Colon (tissue), 2 donors: ENCODE measurements at regions not wholly inside any gene's neighbourhood (a gene's known extent, or its start where the extent isn't known, plus 50 kb on each side); places are given as distances from the start of the nearest gene placed in this dataset.
"Not testable (repeated sequence)": the region's sequence is repeated elsewhere in the genome, so short reads cannot be mapped to it uniquely, and the experiment has no call there.

Source experiments
- FAIRE-seq: peaks from 2 replicates; lab custom pipeline; 2012; peaks lifted over from hg19 to GRCh38; lab: Jason Lieb, UNC
- donor health status: control.
- donor health status: control.

GRCh38 chr15:35992791-35993190 is 446.8 kb upstream of the DPH6 start:
- no peak for FAIRE-seq

GRCh38 chr15:35993196-35993595 is 447.2 kb upstream of the DPH6 start:
- no peak for FAIRE-seq

GRCh38 chr15:35994876-35995275 is 448.9 kb upstream of the DPH6 start:
- no peak for FAIRE-seq

GRCh38 chr15:35998663-35999602 is 453.0 kb upstream of the DPH6 start:
- FAIRE-seq, result no peak

- FAIRE-seq, result no peak
Measured at GRCh38 chr15:36004891-36005490, 459.0 kb upstream of the DPH6 start.

GRCh38 chr15:36005542-36005941 is 459.6 kb upstream of the DPH6 start:
- no peak for FAIRE-seq

- FAIRE-seq, result no peak
Measured at GRCh38 chr15:36007699-36008098, 461.7 kb upstream of the DPH6 start.

GRCh38 chr15:36008719-36009118 is 462.8 kb upstream of the DPH6 start:
- FAIRE-seq, result no peak

GRCh38 chr15:36024031-36024688 is 478.2 kb upstream of the DPH6 start:
- no peak for FAIRE-seq

- no peak for FAIRE-seq
Measured at GRCh38 chr15:36026627-36027283, 480.8 kb upstream of the DPH6 start.

- no peak for FAIRE-seq
Measured at GRCh38 chr15:36029606-36030210, 483.7 kb upstream of the DPH6 start.

- FAIRE-seq, result no peak
Measured at GRCh38 chr15:36039996-36040572, 494.1 kb upstream of the DPH6 start.

- not testable (repeated sequence) for FAIRE-seq
Measured at GRCh38 chr15:36047018-36047716, 501.2 kb upstream of the DPH6 start.

- no peak for FAIRE-seq
Measured at GRCh38 chr15:36050899-36051298, 504.9 kb upstream of the DPH6 start.

- FAIRE-seq, result not testable (repeated sequence)
Measured at GRCh38 chr15:36052641-36053040, 506.7 kb upstream of the DPH6 start.

- FAIRE-seq, result no peak
Measured at GRCh38 chr15:36053746-36054145, 507.8 kb upstream of the DPH6 start.

- FAIRE-seq, result no peak
Measured at GRCh38 chr15:36059596-36059995, 513.6 kb upstream of the DPH6 start.

GRCh38 chr15:36062357-36062756 is 516.4 kb upstream of the DPH6 start:
- FAIRE-seq, result no peak

GRCh38 chr15:36066757-36067156 is 512.7 kb upstream of the CDIN1 start:
- no peak for FAIRE-seq

GRCh38 chr15:36067483-36068274 is 511.7 kb upstream of the CDIN1 start:
- FAIRE-seq, result no peak
